ENCODE measurements at regions not wholly inside any gene's neighbourhood (a gene's known extent, or its start where the extent isn't known, plus 50 kb on each side); places are given as distances from the start of the nearest gene placed in this dataset.

- no peak for TF ChIP-seq POLR2A (IDR thresholded peaks at IDR 0.05; ENCODE audit: low read depth, low read length)
- TF ChIP-seq JUND (IDR thresholded peaks at IDR 0.05; ENCODE audit: low read depth, low read length), result no peak
- no peak for TF ChIP-seq NFYB (IDR thresholded peaks at IDR 0.05; ENCODE audit: insufficient read depth, low read depth, low read length)
- TF ChIP-seq BCL11A (IDR thresholded peaks at IDR 0.05; ENCODE audit: low read depth, low read length), result no peak
- TF ChIP-seq, protein P1, sequence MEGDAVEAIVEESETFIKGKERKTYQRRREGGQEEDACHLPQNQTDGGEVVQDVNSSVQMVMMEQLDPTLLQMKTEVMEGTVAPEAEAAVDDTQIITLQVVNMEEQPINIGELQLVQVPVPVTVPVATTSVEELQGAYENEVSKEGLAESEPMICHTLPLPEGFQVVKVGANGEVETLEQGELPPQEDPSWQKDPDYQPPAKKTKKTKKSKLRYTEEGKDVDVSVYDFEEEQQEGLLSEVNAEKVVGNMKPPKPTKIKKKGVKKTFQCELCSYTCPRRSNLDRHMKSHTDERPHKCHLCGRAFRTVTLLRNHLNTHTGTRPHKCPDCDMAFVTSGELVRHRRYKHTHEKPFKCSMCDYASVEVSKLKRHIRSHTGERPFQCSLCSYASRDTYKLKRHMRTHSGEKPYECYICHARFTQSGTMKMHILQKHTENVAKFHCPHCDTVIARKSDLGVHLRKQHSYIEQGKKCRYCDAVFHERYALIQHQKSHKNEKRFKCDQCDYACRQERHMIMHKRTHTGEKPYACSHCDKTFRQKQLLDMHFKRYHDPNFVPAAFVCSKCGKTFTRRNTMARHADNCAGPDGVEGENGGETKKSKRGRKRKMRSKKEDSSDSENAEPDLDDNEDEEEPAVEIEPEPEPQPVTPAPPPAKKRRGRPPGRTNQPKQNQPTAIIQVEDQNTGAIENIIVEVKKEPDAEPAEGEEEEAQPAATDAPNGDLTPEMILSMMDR (IDR thresholded peaks at IDR 0.05 in 2 of 3, conservative IDR thresholded peaks at IDR 0.05 in 1 of 3; ENCODE audit: control insufficient read depth in 2 of 3, extremely low read depth in 1 of 3, insufficient read depth in 1 of 3, low read depth in 3 of 3, low read length in 3 of 3), result no peak
- no peak for TF ChIP-seq NR2C2 (IDR thresholded peaks at IDR 0.05; ENCODE audit: borderline replicate concordance, control insufficient read depth, insufficient read length, low read depth)
- TF ChIP-seq CEBPB (IDR thresholded peaks at IDR 0.05; ENCODE audit: borderline replicate concordance in 1 of 2, low read depth in 2 of 2, low read length in 2 of 2), result no peak
- TF ChIP-seq, protein P2, sequence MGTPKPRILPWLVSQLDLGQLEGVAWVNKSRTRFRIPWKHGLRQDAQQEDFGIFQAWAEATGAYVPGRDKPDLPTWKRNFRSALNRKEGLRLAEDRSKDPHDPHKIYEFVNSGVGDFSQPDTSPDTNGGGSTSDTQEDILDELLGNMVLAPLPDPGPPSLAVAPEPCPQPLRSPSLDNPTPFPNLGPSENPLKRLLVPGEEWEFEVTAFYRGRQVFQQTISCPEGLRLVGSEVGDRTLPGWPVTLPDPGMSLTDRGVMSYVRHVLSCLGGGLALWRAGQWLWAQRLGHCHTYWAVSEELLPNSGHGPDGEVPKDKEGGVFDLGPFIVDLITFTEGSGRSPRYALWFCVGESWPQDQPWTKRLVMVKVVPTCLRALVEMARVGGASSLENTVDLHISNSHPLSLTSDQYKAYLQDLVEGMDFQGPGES (IDR thresholded peaks at IDR 0.05), result no peak
- TF ChIP-seq, protein P3, sequence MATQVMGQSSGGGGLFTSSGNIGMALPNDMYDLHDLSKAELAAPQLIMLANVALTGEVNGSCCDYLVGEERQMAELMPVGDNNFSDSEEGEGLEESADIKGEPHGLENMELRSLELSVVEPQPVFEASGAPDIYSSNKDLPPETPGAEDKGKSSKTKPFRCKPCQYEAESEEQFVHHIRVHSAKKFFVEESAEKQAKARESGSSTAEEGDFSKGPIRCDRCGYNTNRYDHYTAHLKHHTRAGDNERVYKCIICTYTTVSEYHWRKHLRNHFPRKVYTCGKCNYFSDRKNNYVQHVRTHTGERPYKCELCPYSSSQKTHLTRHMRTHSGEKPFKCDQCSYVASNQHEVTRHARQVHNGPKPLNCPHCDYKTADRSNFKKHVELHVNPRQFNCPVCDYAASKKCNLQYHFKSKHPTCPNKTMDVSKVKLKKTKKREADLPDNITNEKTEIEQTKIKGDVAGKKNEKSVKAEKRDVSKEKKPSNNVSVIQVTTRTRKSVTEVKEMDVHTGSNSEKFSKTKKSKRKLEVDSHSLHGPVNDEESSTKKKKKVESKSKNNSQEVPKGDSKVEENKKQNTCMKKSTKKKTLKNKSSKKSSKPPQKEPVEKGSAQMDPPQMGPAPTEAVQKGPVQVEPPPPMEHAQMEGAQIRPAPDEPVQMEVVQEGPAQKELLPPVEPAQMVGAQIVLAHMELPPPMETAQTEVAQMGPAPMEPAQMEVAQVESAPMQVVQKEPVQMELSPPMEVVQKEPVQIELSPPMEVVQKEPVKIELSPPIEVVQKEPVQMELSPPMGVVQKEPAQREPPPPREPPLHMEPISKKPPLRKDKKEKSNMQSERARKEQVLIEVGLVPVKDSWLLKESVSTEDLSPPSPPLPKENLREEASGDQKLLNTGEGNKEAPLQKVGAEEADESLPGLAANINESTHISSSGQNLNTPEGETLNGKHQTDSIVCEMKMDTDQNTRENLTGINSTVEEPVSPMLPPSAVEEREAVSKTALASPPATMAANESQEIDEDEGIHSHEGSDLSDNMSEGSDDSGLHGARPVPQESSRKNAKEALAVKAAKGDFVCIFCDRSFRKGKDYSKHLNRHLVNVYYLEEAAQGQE (IDR thresholded peaks at IDR 0.05; ENCODE audit: low read depth, low read length), result no peak
Measured at GRCh38 chr2:53379547-53379946, 388.1 kb upstream of the CHAC2 start.
